HEK293 (cell line): ENCODE measurements at regions not wholly inside any gene's neighbourhood (a gene's known extent, or its start where the extent isn't known, plus 50 kb on each side); places are given as distances from the start of the nearest gene placed in this dataset.

Experiments used
- CTCF ChIA-PET: fragments of 350-600 bp; formaldehyde crosslinking; extraction: SDS; loops from one replicate; lab custom pipeline; 2021; ENCODE audit warnings: antibody characterized with exemption; lab: Yijun Ruan, JAX
- POLR2A ChIA-PET: fragments of 300-600 bp; formaldehyde crosslinking; extraction: SDS; loops from one replicate; lab custom pipeline; 2020; ENCODE audit warnings: antibody characterized with exemption, inconsistent platforms; lab: Yijun Ruan, JAX
- H3K27ac ChIP-seq: fragments of 200-500 bp; sonication (Bioruptor generic); 2 replicates; pipeline ENCODE4 v1.5.1; 2014; ENCODE audit warnings: low read depth, low read length, control low read depth, inconsistent platforms; ENCODE audit errors: extremely low read depth
- H3K36me3 ChIP-seq, 2 experiments: fragments of 200-500 bp in 1 of 2; sonication (Bioruptor generic) in 1 of 2; 1 replicate in 1 of 2; 2 replicates in 1 of 2; pipeline ENCODE4 v1.5.1; 2014 to 2017; ENCODE audit warnings: inconsistent platforms in 2 of 2, low read length in 2 of 2; ENCODE audit not compliant: control insufficient read depth in 2 of 2, insufficient read depth in 1 of 2
- H3K4me1 ChIP-seq: fragments of 200-500 bp; sonication (Bioruptor generic); 2 replicates; pipeline ENCODE4 v1.5.1; 2014; ENCODE audit warnings: mild to moderate bottlenecking, low read length, inconsistent platforms; ENCODE audit not compliant: control insufficient read depth, insufficient read depth
- H3K4me3 ChIP-seq: 2 replicates; pipeline ENCODE4 v1.5.1; 2011; ENCODE audit warnings: low read depth, mild to moderate bottlenecking, control low read depth, low read length, moderate library complexity
- H3K9me3 ChIP-seq: fragments of 200-500 bp; sonication (Bioruptor generic); 2 replicates; pipeline ENCODE4 v1.5.1; 2014; ENCODE audit warnings: low read depth, low read length, inconsistent platforms; ENCODE audit not compliant: control insufficient read depth, insufficient read depth
- HOXA7 ChIP-seq: sonication (generic); formaldehyde crosslinking; IDR thresholded peaks from 2 replicates; pipeline ENCODE4 v1.8.1; 2022; ENCODE audit warnings: missing genetic modification reagents, borderline replicate concordance
- IKZF3 ChIP-seq: fragments of 450-650 bp; IDR thresholded peaks from 2 replicates; pipeline ENCODE4 v1.5.0; 2018; ENCODE audit warnings: missing biosample characterization, mild to moderate bottlenecking, missing genetic modification characterization, moderate library complexity
- KLF16 ChIP-seq: fragments of 450-650 bp; formaldehyde crosslinking; IDR thresholded peaks from 2 replicates; pipeline ENCODE4 v1.5.1; 2017; ENCODE audit warnings: missing biosample characterization, missing genetic modification characterization
- PBX3 ChIP-seq: sonication (generic); formaldehyde crosslinking; IDR thresholded peaks from 2 replicates; pipeline ENCODE4 v1.8.1; 2022; ENCODE audit warnings: mild to moderate bottlenecking, moderate library complexity, missing genetic modification reagents
- SETDB1 ChIP-seq: IDR thresholded peaks from one replicate; pipeline ENCODE4 v1.6.1; 2017; ENCODE audit warnings: mild to moderate bottlenecking, low read length, moderate library complexity, mixed read lengths; ENCODE audit not compliant: insufficient read length
- TRIM28 ChIP-seq: IDR thresholded peaks from 2 replicates; pipeline ENCODE4 v1.6.1; 2011; ENCODE audit warnings: low read length, control low read depth, borderline replicate concordance
- ZBTB7A ChIP-seq: fragments of 450-650 bp; formaldehyde crosslinking; IDR thresholded peaks from 2 replicates; pipeline ENCODE4 v1.5.1; 2016; ENCODE audit warnings: low read depth, missing biosample characterization, missing genetic modification characterization
- ZNF112 ChIP-seq: fragments of 450-650 bp; formaldehyde crosslinking; IDR thresholded peaks from 2 replicates; pipeline ENCODE4 v1.5.0; 2017; ENCODE audit warnings: missing biosample characterization, missing genetic modification characterization
- ZNF223 ChIP-seq: fragments of 450-650 bp; formaldehyde crosslinking; IDR thresholded peaks from 2 replicates; pipeline ENCODE4 v1.5.1; 2016; ENCODE audit warnings: missing biosample characterization, missing genetic modification characterization
- ZNF248 ChIP-seq: fragments of 450-650 bp; formaldehyde crosslinking; IDR thresholded peaks from 2 replicates; pipeline ENCODE4 v1.5.1; 2017; ENCODE audit warnings: missing biosample characterization, missing genetic modification characterization
- ZNF274 ChIP-seq, 2 experiments: fragments of 200-500 bp in 1 of 2; fragments of 450-650 bp in 1 of 2; sonication (Bioruptor generic) in 1 of 2; formaldehyde crosslinking in 1 of 2; IDR thresholded peaks; 2 replicates each; pipeline versions ENCODE4 v1.5.1 to v1.6.1; 2014 to 2016; ENCODE audit warnings: borderline replicate concordance in 1 of 2, inconsistent platforms in 1 of 2, low read length in 1 of 2, missing biosample characterization in 1 of 2, missing genetic modification characterization in 1 of 2
- ZNF366 ChIP-seq: fragments of 450-650 bp; formaldehyde crosslinking; conservative IDR thresholded peaks from 2 replicates; pipeline ENCODE4 v1.5.1; 2016; ENCODE audit warnings: missing biosample characterization, missing genetic modification characterization
- ZNF391 ChIP-seq: fragments of 450-650 bp; formaldehyde crosslinking; IDR thresholded peaks from 2 replicates; pipeline ENCODE4 v1.5.1; 2016; ENCODE audit warnings: low read depth, missing biosample characterization, missing genetic modification characterization, borderline replicate concordance
- ZNF416 ChIP-seq: fragments of 450-650 bp; formaldehyde crosslinking; IDR thresholded peaks from 2 replicates; pipeline ENCODE4 v1.5.1; 2016; ENCODE audit warnings: missing biosample characterization, missing genetic modification characterization
- ZNF529 ChIP-seq: fragments of 450-650 bp; formaldehyde crosslinking; IDR thresholded peaks from 2 replicates; pipeline ENCODE4 v1.5.1; 2017; ENCODE audit warnings: missing genetic modification characterization, missing biosample characterization; ENCODE audit not compliant: insufficient replicate concordance
- ZNF571 ChIP-seq: fragments of 450-650 bp; formaldehyde crosslinking; IDR thresholded peaks from 2 replicates; pipeline ENCODE4 v1.5.0; 2017; ENCODE audit warnings: missing biosample characterization, missing genetic modification characterization
- ZNF621 ChIP-seq: fragments of 450-650 bp; formaldehyde crosslinking; IDR thresholded peaks from 2 replicates; pipeline ENCODE4 v1.5.1; 2017; ENCODE audit warnings: missing biosample characterization, missing genetic modification characterization
- ZNF623 ChIP-seq: fragments of 450-650 bp; formaldehyde crosslinking; IDR thresholded peaks from 2 replicates; pipeline ENCODE4 v1.5.1; 2016; ENCODE audit warnings: missing biosample characterization, missing genetic modification characterization
- ZNF629 ChIP-seq: fragments of 450-650 bp; formaldehyde crosslinking; IDR thresholded peaks from 2 replicates; pipeline ENCODE4 v1.5.1; 2017; ENCODE audit warnings: missing biosample characterization, missing genetic modification characterization
- ZNF660 ChIP-seq: fragments of 450-650 bp; IDR thresholded peaks from 2 replicates; pipeline ENCODE4 v1.5.1; 2018; ENCODE audit warnings: missing biosample characterization, mild to moderate bottlenecking, missing genetic modification characterization
- ZSCAN30 ChIP-seq: fragments of 450-650 bp; IDR thresholded peaks from 2 replicates; pipeline ENCODE4 v1.5.1; 2018; ENCODE audit warnings: missing biosample characterization, mild to moderate bottlenecking, missing genetic modification characterization, moderate library complexity
- TF ChIP-seq, protein P1 (sequence below): fragments of 450-650 bp; formaldehyde crosslinking; IDR thresholded peaks from 2 replicates; pipeline ENCODE4 v1.5.1; 2016; ENCODE audit warnings: missing biosample characterization, missing genetic modification characterization
- TF ChIP-seq, protein P2 (sequence below): fragments of 450-650 bp; formaldehyde crosslinking; IDR thresholded peaks from 2 replicates; pipeline ENCODE4 v1.5.1; 2017; ENCODE audit warnings: missing biosample characterization, missing genetic modification characterization
- TF ChIP-seq, protein P3 (sequence below): fragments of 450-650 bp; formaldehyde crosslinking; IDR thresholded peaks from 2 replicates; pipeline ENCODE4 v1.5.1; 2016; ENCODE audit warnings: missing biosample characterization, missing genetic modification characterization

DNA sequence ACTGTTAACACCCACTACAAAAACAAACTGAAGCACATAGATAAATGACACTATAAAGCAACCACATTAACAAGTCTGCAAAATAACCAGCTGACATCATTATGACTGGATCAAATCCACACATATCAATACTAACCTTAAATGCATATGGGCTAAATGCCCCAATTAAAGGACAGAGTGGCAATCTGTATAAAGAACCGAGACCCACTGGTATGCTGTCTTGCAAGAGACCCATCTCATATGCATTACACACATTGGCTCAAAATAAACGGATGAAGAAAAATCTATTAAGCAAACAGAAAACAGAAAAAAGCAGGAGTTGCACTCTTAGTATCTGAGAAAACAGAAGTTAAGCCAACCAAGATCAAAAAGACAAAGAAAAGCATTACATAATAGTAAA lies 1375.4 kb downstream of the ZPLD1 start:
- TF ChIP-seq SETDB1 (peak; percentile 95), ZNF366 (tag by site-specific recombination) (no peak), ZSCAN30 (tag by site-specific recombination) (no peak), TRIM28 (peak; percentile 98), ZNF416 (tag by site-specific recombination) (no peak), ZBTB7A (tag by site-specific recombination) (no peak), PBX3 (no peak), ZNF223 (tag by site-specific recombination) (no peak), ZNF629 (tag by site-specific recombination) (no peak), HOXA7 (no peak)
- TF ChIP-seq, protein P1, sequence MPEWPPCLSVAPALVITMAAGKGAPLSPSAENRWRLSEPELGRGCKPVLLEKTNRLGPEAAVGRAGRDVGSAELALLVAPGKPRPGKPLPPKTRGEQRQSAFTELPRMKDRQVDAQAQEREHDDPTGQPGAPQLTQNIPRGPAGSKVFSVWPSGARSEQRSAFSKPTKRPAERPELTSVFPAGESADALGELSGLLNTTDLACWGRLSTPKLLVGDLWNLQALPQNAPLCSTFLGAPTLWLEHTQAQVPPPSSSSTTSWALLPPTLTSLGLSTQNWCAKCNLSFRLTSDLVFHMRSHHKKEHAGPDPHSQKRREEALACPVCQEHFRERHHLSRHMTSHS (tag by site-specific recombination), result no peak
- ChIA-PET POLR2A (no interaction called here), CTCF (no interaction called here)
- Histone ChIP-seq H3K4me1 (no peaks in the 10 kb centered on the region), H3K36me3 (no peaks in the 10 kb centered on the region), H3K27ac (no peak overlapping the region), H3K4me3 (no peak overlapping the region), H3K9me3 (no peaks in the 10 kb centered on the region)

GRCh38 chr3:103813955-103814354 lies 1379.1 kb downstream of the ZPLD1 start:
- no peak overlapping the region for H3K27ac ChIP-seq
- TF ChIP-seq ZNF248 (tag by site-specific recombination) (no peak), ZNF660 (no peak), ZNF112 (no peak), ZNF391 (tag by site-specific recombination) (no peak), KLF16 (no peak), ZNF623 (tag by site-specific recombination) (no peak), ZBTB7A (tag by site-specific recombination) (no peak)
- TF ChIP-seq, protein P2, sequence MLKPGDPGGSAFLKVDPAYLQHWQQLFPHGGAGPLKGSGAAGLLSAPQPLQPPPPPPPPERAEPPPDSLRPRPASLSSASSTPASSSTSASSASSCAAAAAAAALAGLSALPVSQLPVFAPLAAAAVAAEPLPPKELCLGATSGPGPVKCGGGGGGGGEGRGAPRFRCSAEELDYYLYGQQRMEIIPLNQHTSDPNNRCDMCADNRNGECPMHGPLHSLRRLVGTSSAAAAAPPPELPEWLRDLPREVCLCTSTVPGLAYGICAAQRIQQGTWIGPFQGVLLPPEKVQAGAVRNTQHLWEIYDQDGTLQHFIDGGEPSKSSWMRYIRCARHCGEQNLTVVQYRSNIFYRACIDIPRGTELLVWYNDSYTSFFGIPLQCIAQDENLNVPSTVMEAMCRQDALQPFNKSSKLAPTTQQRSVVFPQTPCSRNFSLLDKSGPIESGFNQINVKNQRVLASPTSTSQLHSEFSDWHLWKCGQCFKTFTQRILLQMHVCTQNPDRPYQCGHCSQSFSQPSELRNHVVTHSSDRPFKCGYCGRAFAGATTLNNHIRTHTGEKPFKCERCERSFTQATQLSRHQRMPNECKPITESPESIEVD, result no peak
- no peaks in the 10 kb centered on the region for H3K4me1 ChIP-seq
- POLR2A ChIA-PET, result no interaction called here
- no peak overlapping the region for H3K4me3 ChIP-seq
- CTCF ChIA-PET, result no interaction called here
- H3K9me3 ChIP-seq, result no peaks in the 10 kb centered on the region
- H3K36me3 ChIP-seq, result no peaks in the 10 kb centered on the region

DNA sequence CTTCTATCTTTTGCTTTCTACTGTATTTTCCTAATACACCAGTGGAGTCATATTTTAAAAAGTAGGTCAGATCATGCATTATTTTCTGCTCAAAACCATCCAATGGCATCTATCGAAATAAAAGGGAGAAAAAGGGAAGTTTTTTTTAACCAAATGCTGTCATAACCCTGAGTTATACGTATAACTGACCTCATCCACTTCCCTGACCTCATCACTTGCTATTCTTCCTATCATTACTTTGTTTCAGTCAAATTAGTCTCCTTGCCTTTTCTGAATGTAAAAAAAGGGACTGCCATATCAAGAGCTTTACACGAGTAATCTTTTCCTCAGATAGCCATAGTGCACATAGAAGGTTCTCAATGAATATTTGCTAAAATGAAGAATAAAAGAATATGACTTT lies 1383.6 kb downstream of the ZPLD1 start:
- CTCF ChIA-PET, result no interaction called here
- no peaks in the 10 kb centered on the region for H3K9me3 ChIP-seq
- no peaks in the 10 kb centered on the region for H3K4me1 ChIP-seq
- H3K4me3 ChIP-seq, result no peak overlapping the region
- POLR2A ChIA-PET, result no interaction called here
- TF ChIP-seq, protein P3, sequence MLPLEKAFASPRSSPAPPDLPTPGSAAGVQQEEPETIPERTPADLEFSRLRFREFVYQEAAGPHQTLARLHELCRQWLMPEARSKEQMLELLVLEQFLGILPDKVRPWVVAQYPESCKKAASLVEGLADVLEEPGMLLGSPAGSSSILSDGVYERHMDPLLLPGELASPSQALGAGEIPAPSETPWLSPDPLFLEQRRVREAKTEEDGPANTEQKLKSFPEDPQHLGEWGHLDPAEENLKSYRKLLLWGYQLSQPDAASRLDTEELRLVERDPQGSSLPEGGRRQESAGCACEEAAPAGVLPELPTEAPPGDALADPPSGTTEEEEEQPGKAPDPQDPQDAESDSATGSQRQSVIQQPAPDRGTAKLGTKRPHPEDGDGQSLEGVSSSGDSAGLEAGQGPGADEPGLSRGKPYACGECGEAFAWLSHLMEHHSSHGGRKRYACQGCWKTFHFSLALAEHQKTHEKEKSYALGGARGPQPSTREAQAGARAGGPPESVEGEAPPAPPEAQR (tag by site-specific recombination), result no peak
- TF ChIP-seq ZNF571 (no peak), ZNF529 (tag by site-specific recombination) (no peak), IKZF3 (tag by site-specific recombination) (no peak), ZNF274 (IDR thresholded peaks at IDR 0.05; ENCODE audit: low read length) (no peak), ZNF274 (tag by site-specific recombination; IDR thresholded peaks at IDR 0.05; ENCODE audit: borderline replicate concordance) (no peak), ZNF621 (no peak)
- no peaks in the 10 kb centered on the region for H3K36me3 ChIP-seq
- no peak overlapping the region for H3K27ac ChIP-seq
